ENCODE measurements at regions not wholly inside any gene's neighbourhood (a gene's known extent, or its start where the extent isn't known, plus 50 kb on each side); places are given as distances from the start of the nearest gene placed in this dataset.

GRCh38 chr16:72704746-72705372, 343.1 kb downstream of the ZFHX3 start:
- Histone ChIP-seq H3K27ac (no peak overlapping the region), H3K9me3 (no peaks in the 10 kb centered on the region), H3K36me3 (no peaks in the 10 kb centered on the region), H3K4me3 (no peak overlapping the region), H3K27me3 (no peaks in the 10 kb centered on the region), H3K4me1 (no peaks in the 10 kb centered on the region)
- DNase-seq (no peak), ATAC-seq (no peak)
- intact Hi-C loops (cut with DNase I), result no loop called here
- no peak for TF ChIP-seq POLR2A (IDR thresholded peaks at IDR 0.05)
- TF ChIP-seq, protein P1, sequence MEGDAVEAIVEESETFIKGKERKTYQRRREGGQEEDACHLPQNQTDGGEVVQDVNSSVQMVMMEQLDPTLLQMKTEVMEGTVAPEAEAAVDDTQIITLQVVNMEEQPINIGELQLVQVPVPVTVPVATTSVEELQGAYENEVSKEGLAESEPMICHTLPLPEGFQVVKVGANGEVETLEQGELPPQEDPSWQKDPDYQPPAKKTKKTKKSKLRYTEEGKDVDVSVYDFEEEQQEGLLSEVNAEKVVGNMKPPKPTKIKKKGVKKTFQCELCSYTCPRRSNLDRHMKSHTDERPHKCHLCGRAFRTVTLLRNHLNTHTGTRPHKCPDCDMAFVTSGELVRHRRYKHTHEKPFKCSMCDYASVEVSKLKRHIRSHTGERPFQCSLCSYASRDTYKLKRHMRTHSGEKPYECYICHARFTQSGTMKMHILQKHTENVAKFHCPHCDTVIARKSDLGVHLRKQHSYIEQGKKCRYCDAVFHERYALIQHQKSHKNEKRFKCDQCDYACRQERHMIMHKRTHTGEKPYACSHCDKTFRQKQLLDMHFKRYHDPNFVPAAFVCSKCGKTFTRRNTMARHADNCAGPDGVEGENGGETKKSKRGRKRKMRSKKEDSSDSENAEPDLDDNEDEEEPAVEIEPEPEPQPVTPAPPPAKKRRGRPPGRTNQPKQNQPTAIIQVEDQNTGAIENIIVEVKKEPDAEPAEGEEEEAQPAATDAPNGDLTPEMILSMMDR (IDR thresholded peaks at IDR 0.05), result no peak
- WGBS (ENCODE audit: insufficient coverage, low coverage, low lambda C conversion rate, missing lambda C conversion rate), result 80% methylated on average over 2 of the region's 2 CpGs

DNA sequence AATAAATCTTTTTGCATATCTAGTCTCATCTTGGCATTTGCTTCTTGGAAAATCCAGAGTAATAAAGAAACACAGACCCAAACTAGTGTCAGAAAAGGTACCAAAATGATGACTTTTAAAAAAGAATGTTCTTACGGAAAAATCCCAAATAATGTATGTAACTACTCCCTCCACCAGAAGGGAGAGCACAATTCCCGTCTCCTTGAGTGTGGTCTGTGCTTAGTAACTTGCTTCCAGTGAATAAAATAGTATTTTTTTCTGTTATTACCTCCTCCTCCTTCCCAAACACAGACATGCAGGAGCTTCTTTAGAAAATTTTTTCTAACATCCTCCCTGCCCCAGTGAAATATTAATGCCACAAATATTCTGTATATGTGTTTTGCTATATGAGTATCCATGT, 358.1 kb downstream of the ZFHX3 start:
- WGBS (ENCODE audit: insufficient coverage, low coverage, low lambda C conversion rate, missing lambda C conversion rate), result 78% methylated on average over 2 of the region's 2 CpGs

DNA sequence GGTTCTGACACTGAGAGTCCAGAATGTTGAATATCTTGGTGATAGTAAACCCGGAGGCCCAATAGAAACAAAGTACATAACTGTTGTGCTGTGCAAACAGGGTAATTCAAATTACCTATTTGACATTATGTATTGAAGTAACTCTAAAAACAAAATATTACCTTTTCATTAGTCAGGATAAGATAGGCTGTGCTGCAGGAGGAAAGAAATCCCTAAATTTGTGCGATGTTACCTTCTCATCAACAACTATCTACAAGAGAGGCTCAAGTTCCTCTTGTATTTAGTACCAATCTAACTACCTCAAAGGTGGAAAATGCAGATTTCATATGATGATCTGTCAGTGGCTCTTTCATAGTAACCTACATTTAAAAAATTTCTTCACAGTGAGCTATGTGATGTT, 367.2 kb downstream of the ZFHX3 start:
- H3K4me1 ChIP-seq, result no peaks in the 10 kb centered on the region
- no peaks in the 10 kb centered on the region for H3K9me3 ChIP-seq
- no peak for DNase-seq
- intact Hi-C loops (cut with DNase I), result no loop called here
- WGBS (ENCODE audit: insufficient coverage, low coverage, low lambda C conversion rate, missing lambda C conversion rate), result 100% methylated on average over 2 of the region's 2 CpGs
- no peaks in the 10 kb centered on the region for H3K27me3 ChIP-seq
- H3K27ac ChIP-seq, result no peak overlapping the region
- ATAC-seq, result no peak
- H3K4me3 ChIP-seq, result no peak overlapping the region
- no peaks in the 10 kb centered on the region for H3K36me3 ChIP-seq
- TF ChIP-seq POLR2A (IDR thresholded peaks at IDR 0.05), result no peak

More for the DNA sequence above, 358.1 kb downstream of the ZFHX3 start:
- TF ChIP-seq, protein P1 (IDR thresholded peaks at IDR 0.05), result no peak
- no peak for TF ChIP-seq POLR2A (IDR thresholded peaks at IDR 0.05)
- Histone ChIP-seq H3K27me3 (no peaks in the 10 kb centered on the region), H3K36me3 (no peaks in the 10 kb centered on the region), H3K4me1 (no peaks in the 10 kb centered on the region), H3K27ac (no peak overlapping the region), H3K4me3 (no peak overlapping the region), H3K9me3 (no peaks in the 10 kb centered on the region)
- DNase-seq, result no peak
- ATAC-seq, result no peak
- intact Hi-C loops (cut with DNase I), result no loop called here

DNA sequence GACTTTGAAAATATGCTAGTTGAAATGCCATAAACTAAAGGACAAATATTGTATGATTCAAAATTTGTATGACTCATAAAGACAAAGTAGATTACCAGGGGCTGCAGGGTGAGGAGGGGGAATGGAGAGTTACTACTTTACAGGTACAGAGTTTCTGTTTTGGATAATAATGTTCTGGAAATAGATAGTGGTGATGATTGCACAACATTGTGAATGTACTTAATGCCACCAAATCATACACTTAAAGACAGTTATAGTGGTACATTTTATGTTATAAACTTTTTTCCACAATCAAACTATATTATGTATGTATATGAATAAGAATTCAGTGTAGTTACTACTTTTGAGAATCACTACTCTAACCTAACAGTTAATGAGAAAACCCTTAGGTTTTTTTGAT, 368.1 kb downstream of the ZFHX3 start:
- H3K27ac ChIP-seq, result no peak overlapping the region
- no peaks in the 10 kb centered on the region for H3K9me3 ChIP-seq
- TF ChIP-seq, protein P1 (IDR thresholded peaks at IDR 0.05), result no peak
- TF ChIP-seq POLR2A (IDR thresholded peaks at IDR 0.05), result no peak
- H3K4me1 ChIP-seq, result no peaks in the 10 kb centered on the region
- no peaks in the 10 kb centered on the region for H3K27me3 ChIP-seq
- intact Hi-C loops (cut with DNase I), result no loop called here
- no peak for ATAC-seq
- no peak overlapping the region for H3K4me3 ChIP-seq
- DNase-seq, result no peak
- no peaks in the 10 kb centered on the region for H3K36me3 ChIP-seq

DNA sequence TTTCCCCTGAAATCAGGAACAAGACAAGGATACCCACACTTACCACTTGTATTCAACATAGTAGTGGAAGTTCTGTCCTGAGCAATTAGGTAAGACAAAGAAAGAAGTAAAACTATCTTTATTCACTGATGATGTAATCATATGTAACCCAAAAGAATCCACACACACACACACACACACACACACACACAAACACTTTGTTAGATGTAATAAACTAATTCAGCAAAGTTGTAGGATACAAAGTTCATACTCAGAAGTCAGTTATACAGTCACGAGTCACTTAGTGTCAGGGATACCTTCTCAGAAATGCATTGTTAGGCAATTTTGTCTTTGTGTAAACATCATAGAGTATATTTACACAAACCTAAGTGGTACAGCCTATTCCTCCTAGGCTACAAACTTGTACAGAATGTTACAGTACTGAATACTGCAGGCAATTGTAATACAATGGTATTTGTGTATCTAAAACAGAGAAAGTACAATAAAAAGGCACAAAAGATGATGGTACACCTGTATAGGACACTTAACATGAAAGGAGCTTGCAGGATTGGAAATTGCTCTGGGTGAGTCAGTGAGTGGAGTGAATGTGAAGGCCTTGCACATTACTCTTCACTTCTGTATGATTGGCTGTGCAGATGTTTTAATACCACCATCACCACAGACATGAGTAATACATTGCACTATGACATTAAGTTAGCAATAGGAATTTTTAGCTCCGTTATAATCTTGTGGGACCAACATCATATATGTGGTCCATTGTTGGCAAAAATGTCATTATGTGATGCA, 370.1 kb downstream of the ZFHX3 start:
- ATAC-seq (peak in 3 of 4 donors; percentile 64 to 66 (median 65)), DNase-seq (no peak)
- 61% methylated on average over 2 of the region's 2 CpGs for WGBS (ENCODE audit: insufficient coverage, low coverage, low lambda C conversion rate, missing lambda C conversion rate)
- no peak overlapping the region for H3K27ac ChIP-seq
- intact Hi-C loops (cut with DNase I), result no loop called here
- H3K4me3 ChIP-seq, result no peak overlapping the region
- no peaks in the 10 kb centered on the region for H3K4me1 ChIP-seq
- no peak for TF ChIP-seq POLR2A (IDR thresholded peaks at IDR 0.05)
- TF ChIP-seq, protein P1 (IDR thresholded peaks at IDR 0.05), result no peak
- H3K9me3 ChIP-seq, result peaks cover 0 to 7% (median 3%) of the 10 kb centered on the region in 4 donors
- H3K36me3 ChIP-seq, result no peaks in the 10 kb centered on the region
- H3K27me3 ChIP-seq, result no peaks in the 10 kb centered on the region

Data from right lobe of liver (tissue), 6 donors.